SK-N-SH (cell line): ENCODE measurements at regions not wholly inside any gene's neighbourhood (a gene's known extent, or its start where the extent isn't known, plus 50 kb on each side); places are given as distances from the start of the nearest gene placed in this dataset.

Experiments used
- CTCF ChIA-PET: fragments of 300-600, 350-600 bp; formaldehyde crosslinking; extraction: SDS; loops from one replicate; lab custom pipeline; 2021; lab: Yijun Ruan, JAX
- POLR2A ChIA-PET: fragments of 350-600 bp; sonication (Branson Sonifier 250); formaldehyde crosslinking; extraction: SDS; loops from one replicate; lab custom pipeline; 2020; ENCODE audit warnings: antibody characterized with exemption, inconsistent platforms; lab: Yijun Ruan, JAX
- DNase-seq: peaks from one replicate; pipeline ENCODE4 v3.0.0; 2012
- H2AFZ ChIP-seq: fragments of 200-600 bp; sonication (generic); 2 replicates; pipeline ENCODE4 v1.8.1; 2016; ENCODE audit warnings: antibody characterized with exemption, mild to moderate bottlenecking, low read depth
- H3F3A ChIP-seq: fragments of 200-600 bp; sonication (generic); replicated peaks from 2 replicates; pipeline ENCODE3; 2016; ENCODE audit warnings: antibody characterized with exemption, mild to moderate bottlenecking; ENCODE audit not compliant: insufficient read depth
- H3K27ac ChIP-seq, 2 experiments: fragments of 200-500 bp in 1 of 2; fragments of 200-600 bp in 1 of 2; sonication (Bioruptor generic) in 1 of 2; sonication (generic), shearing (Covaris generic) in 1 of 2; 2 replicates each; pipeline versions ENCODE4 v1.5.1 to v1.6.1; 2014 to 2016; ENCODE audit warnings: low read depth in 2 of 2, inconsistent platforms in 1 of 2, low read length in 1 of 2, mild to moderate bottlenecking in 1 of 2, mixed read lengths in 1 of 2
- H3K27me3 ChIP-seq: fragments of 200-600 bp; sonication (generic), shearing (Covaris generic); 2 replicates; pipeline ENCODE4 v1.6.1; 2016; ENCODE audit warnings: mixed run types; ENCODE audit not compliant: insufficient read depth
- H3K36me3 ChIP-seq, 2 experiments: fragments of 200-500 bp in 1 of 2; fragments of 200-600 bp in 1 of 2; sonication (Bioruptor generic) in 1 of 2; sonication (generic) in 1 of 2; replicated peaks in 1 of 2; 2 replicates each; pipeline versions ENCODE3 to v1.5.1; 2014 to 2016; ENCODE audit warnings: low read length in 1 of 2, mild to moderate bottlenecking in 1 of 2; ENCODE audit not compliant: insufficient read depth in 2 of 2, control insufficient read depth in 1 of 2
- H3K4me1 ChIP-seq, 2 experiments: fragments of 200-500 bp in 1 of 2; fragments of 200-600 bp in 1 of 2; sonication (Bioruptor generic) in 1 of 2; sonication (generic), shearing (Covaris generic) in 1 of 2; 2 replicates each; pipeline versions ENCODE4 v1.5.1 to v1.6.1; 2014 to 2016; ENCODE audit warnings: low read depth in 1 of 2, low read length in 1 of 2, mixed run types in 1 of 2; ENCODE audit not compliant: insufficient read depth in 2 of 2, control insufficient read depth in 1 of 2
- H3K4me2 ChIP-seq: fragments of 200-600 bp; sonication (generic), shearing (Covaris generic); 2 replicates; pipeline ENCODE4 v1.6.1; 2017; ENCODE audit warnings: mixed run types
- H3K4me3 ChIP-seq, 2 experiments: fragments of 200-500 bp in 1 of 2; fragments of 200-600 bp in 1 of 2; sonication (Bioruptor generic) in 1 of 2; sonication (generic), shearing (Covaris generic) in 1 of 2; 2 replicates each; pipeline versions ENCODE4 v1.5.1 to v1.8.1; 2014 to 2016; ENCODE audit warnings: low read depth in 2 of 2, inconsistent platforms in 1 of 2, low read length in 1 of 2, mild to moderate bottlenecking in 1 of 2, mixed read lengths in 1 of 2, moderate library complexity in 1 of 2
- H3K79me2 ChIP-seq: fragments of 200-600 bp; sonication (generic); 2 replicates; pipeline ENCODE4 v1.8.1; 2017; ENCODE audit warnings: mild to moderate bottlenecking; ENCODE audit not compliant: insufficient read depth
- H3K9ac ChIP-seq: fragments of 200-600 bp; sonication (generic); 2 replicates; pipeline ENCODE4 v1.6.1; 2017; ENCODE audit warnings: mixed run types
- H3K9me2 ChIP-seq: fragments of 200-600 bp; sonication (generic); 2 replicates; pipeline ENCODE4 v1.6.1; 2017; ENCODE audit warnings: mixed run types
- H3K9me3 ChIP-seq: fragments of 200-600 bp; sonication (generic); 2 replicates; pipeline ENCODE4 v1.6.1; 2017; ENCODE audit warnings: mixed run types, mild to moderate bottlenecking, moderate library complexity
- H4K20me1 ChIP-seq: fragments of 200-600 bp; sonication (generic); 2 replicates; pipeline ENCODE4 v1.6.1; 2017; ENCODE audit warnings: mild to moderate bottlenecking, mixed run types; ENCODE audit not compliant: insufficient read depth
- ELF1 ChIP-seq: IDR thresholded peaks from 2 replicates; pipeline ENCODE4 v1.4.0; 2012
- FOSL2 ChIP-seq: IDR thresholded peaks from 2 replicates; pipeline ENCODE4 v1.4.0; 2012; ENCODE audit warnings: low read depth, mild to moderate bottlenecking, moderate library complexity, borderline replicate concordance
- MAX ChIP-seq: IDR thresholded peaks from 2 replicates; pipeline ENCODE4 v1.4.0; 2012; ENCODE audit warnings: low read depth
- MEF2A ChIP-seq: IDR thresholded peaks from 2 replicates; pipeline ENCODE4 v1.4.0; 2012; ENCODE audit warnings: low read depth, borderline replicate concordance
- POLR2AphosphoS5 ChIP-seq: IDR thresholded peaks from 2 replicates; pipeline ENCODE4 v1.6.1; 2012; ENCODE audit warnings: low read depth, low read length
- RCOR1 ChIP-seq: fragments of 150-350 bp; IDR thresholded peaks from 2 replicates; pipeline ENCODE4 v1.6.1; 2017; ENCODE audit warnings: antibody characterized with exemption, low read length
- RFX5 ChIP-seq: IDR thresholded peaks from 2 replicates; pipeline ENCODE4 v1.6.1; 2012; ENCODE audit warnings: mild to moderate bottlenecking, improper control_type of control experiment, low read length
- SMC3 ChIP-seq: IDR thresholded peaks from 2 replicates; pipeline ENCODE4 v1.6.1; 2012; ENCODE audit warnings: low read depth, low read length, improper control_type of control experiment
- USF1 ChIP-seq: IDR thresholded peaks from 2 replicates; pipeline ENCODE4 v1.4.0; 2012; ENCODE audit warnings: low read depth, borderline replicate concordance
- USF2 ChIP-seq: fragments of 150-350 bp; IDR thresholded peaks from 2 replicates; pipeline ENCODE4 v1.6.1; 2017; ENCODE audit warnings: antibody characterized with exemption, low read length, low read depth, borderline replicate concordance
- WGBS: methylation state at CpG from one replicate; pipeline ENCODE4 v1.1.6; 2017; ENCODE audit warnings: low lambda C conversion rate; 5-methylcytosine and 5-hydroxymethylcytosine counted together

- peaks cover 0 to 13% of the 10 kb centered on the region in 2 experiments for H3K36me3 ChIP-seq
- 92% methylated on average over 8 of the region's 8 CpGs for WGBS
- DNase-seq: no peak
- H3K4me2 ChIP-seq: no peak overlapping the region
- no peaks in the 10 kb centered on the region for H3K27me3 ChIP-seq
- ChIA-PET POLR2A (no interaction called here), CTCF (no interaction called here)
- peaks cover 81% of the 10 kb centered on the region for H3K79me2 ChIP-seq
- TF ChIP-seq FOSL2 (no peak), POLR2AphosphoS5 (no peak), USF1 (no peak), ELF1 (no peak), SMC3 (no peak), RFX5 (no peak), MEF2A (no peak), MAX (no peak), USF2 (no peak), RCOR1 (no peak)
- H3K9ac ChIP-seq: no peak overlapping the region
- no peak overlapping the region for H2AFZ ChIP-seq
- peaks cover 6 to 10% of the 10 kb centered on the region in 2 experiments; a peak in 3 of 4 replicates for H3K4me1 ChIP-seq
- H3K9me2 ChIP-seq: no peaks in the 10 kb centered on the region
- no peaks in the 10 kb centered on the region for H3K9me3 ChIP-seq
- no peak overlapping the region for H3K27ac ChIP-seq
- H3K4me3 ChIP-seq: no peak overlapping the region
- peaks cover 23% of the 10 kb centered on the region for H3F3A ChIP-seq
- no peaks in the 10 kb centered on the region for H4K20me1 ChIP-seq
These were observed 52.0 kb upstream of the NPAS1 start for GRCh38 chr19:46967578-46968032.
